ENCODE measurements at regions not wholly inside any gene's neighbourhood (a gene's known extent, or its start where the extent isn't known, plus 50 kb on each side); places are given as distances from the start of the nearest gene placed in this dataset.

DNA sequence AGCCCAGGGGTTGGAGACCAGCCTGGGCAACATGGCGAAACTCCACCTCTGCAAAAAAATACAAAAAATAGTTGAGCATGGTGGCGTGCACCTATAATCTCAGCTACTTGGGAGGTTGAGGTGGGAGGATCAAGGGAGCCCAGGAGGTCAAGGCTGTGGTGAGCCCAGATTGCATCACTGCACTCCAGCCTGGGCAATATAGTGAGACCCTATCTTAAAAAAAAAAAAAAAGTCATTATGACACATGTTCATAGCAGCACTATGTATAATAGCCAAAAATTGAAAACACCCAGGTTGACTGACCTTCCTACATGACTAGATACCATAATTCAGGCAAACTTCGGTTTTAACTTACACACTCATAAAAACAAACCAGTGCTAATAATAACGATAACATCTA is 90.8 kb upstream of the RBPJ start:
- no peak overlapping the region for H2AFZ ChIP-seq (ENCODE audit: insufficient read depth, low read depth, low read length, poor library complexity, severe bottlenecking)
- H3K4me3 ChIP-seq (ENCODE audit: control extremely low read depth in 1 of 5, extremely low read depth in 1 of 5, insufficient read depth in 1 of 5, low read depth in 2 of 5, low read length in 4 of 5) = no peak overlapping the region
- CTCF ChIA-PET = no interaction called here
- H3K9ac ChIP-seq (ENCODE audit: low read length) = no peak overlapping the region
- 100% methylated on average over 1 of the region's 4 CpGs for WGBS (ENCODE audit: insufficient coverage)
- intact Hi-C loops (cut with micrococcal nuclease) = no loop called here
- H3K4me1 Mint-ChIP-seq = no peaks in the 10 kb centered on the region
- no peaks in the 10 kb centered on the region for H3K4me1 ChIP-seq (ENCODE audit: control insufficient read depth in 2 of 2, insufficient read depth in 2 of 2, low read length in 2 of 2)
- no peak for ATAC-seq (ENCODE audit: low read depth)
- H3K27me3 Mint-ChIP-seq = peaks cover 9% of the 10 kb centered on the region
- H3K9me3 Mint-ChIP-seq (ENCODE audit: insufficient read depth) = no peaks in the 10 kb centered on the region
- no peaks in the 10 kb centered on the region for H3K36me3 ChIP-seq (replicated peaks in 1 of 2; ENCODE audit: control extremely low read depth in 1 of 2, control insufficient read depth in 1 of 2, extremely low read depth in 1 of 2, insufficient read depth in 2 of 2, low read length in 1 of 2)
- DNase-seq = no peak
- no peak overlapping the region for H3K27ac ChIP-seq (ENCODE audit: low read length in 2 of 2)
- H3K27ac Mint-ChIP-seq = no peak overlapping the region
- H3K4me3 Mint-ChIP-seq = no peak overlapping the region
- H3K79me2 ChIP-seq (ENCODE audit: control insufficient read depth, insufficient read depth, low read length) = no peaks in the 10 kb centered on the region
- H3K27me3 ChIP-seq (replicated peaks in 1 of 4; ENCODE audit: control extremely low read depth in 1 of 4, control insufficient read depth in 3 of 4, insufficient read depth in 4 of 4, low read length in 3 of 4) = peaks cover 0 to 3% (median 0%) of the 10 kb centered on the region in 4 experiments
- no peaks in the 10 kb centered on the region for H4K20me1 ChIP-seq (ENCODE audit: control insufficient read depth, insufficient read depth, low read length, poor library complexity, severe bottlenecking)
- H3K4me2 ChIP-seq (replicated peaks; ENCODE audit: low read depth, low read length, poor library complexity, severe bottlenecking) = no peak overlapping the region
- H3K9me3 ChIP-seq (ENCODE audit: control extremely low read depth in 1 of 3, control insufficient read depth in 2 of 3, insufficient read depth in 1 of 3, low read length in 2 of 3) = no peaks in the 10 kb centered on the region
- POLR2A ChIA-PET = interaction anchor here (0.6 kb wide), 1 partner anchor 60 kb away, joined by 8 read pairs; no protein-coding TSS in a partner anchor
- no peak for TF ChIP-seq EZH2 (IDR thresholded peaks at IDR 0.05; ENCODE audit: borderline replicate concordance, insufficient read depth, low read depth, low read length, poor library complexity, severe bottlenecking)
- TF ChIP-seq, protein P1, sequence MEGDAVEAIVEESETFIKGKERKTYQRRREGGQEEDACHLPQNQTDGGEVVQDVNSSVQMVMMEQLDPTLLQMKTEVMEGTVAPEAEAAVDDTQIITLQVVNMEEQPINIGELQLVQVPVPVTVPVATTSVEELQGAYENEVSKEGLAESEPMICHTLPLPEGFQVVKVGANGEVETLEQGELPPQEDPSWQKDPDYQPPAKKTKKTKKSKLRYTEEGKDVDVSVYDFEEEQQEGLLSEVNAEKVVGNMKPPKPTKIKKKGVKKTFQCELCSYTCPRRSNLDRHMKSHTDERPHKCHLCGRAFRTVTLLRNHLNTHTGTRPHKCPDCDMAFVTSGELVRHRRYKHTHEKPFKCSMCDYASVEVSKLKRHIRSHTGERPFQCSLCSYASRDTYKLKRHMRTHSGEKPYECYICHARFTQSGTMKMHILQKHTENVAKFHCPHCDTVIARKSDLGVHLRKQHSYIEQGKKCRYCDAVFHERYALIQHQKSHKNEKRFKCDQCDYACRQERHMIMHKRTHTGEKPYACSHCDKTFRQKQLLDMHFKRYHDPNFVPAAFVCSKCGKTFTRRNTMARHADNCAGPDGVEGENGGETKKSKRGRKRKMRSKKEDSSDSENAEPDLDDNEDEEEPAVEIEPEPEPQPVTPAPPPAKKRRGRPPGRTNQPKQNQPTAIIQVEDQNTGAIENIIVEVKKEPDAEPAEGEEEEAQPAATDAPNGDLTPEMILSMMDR (IDR thresholded peaks at IDR 0.05) = no peak

- peaks cover 0 to 3% (median 1%) of the 10 kb centered on the region in 4 experiments for H3K27me3 ChIP-seq (replicated peaks in 1 of 4; ENCODE audit: control extremely low read depth in 1 of 4, control insufficient read depth in 3 of 4, insufficient read depth in 4 of 4, low read length in 3 of 4)
- Mint-ChIP-seq H3K4me1 (no peaks in the 10 kb centered on the region), H3K4me3 (no peak overlapping the region), H3K27ac (no peak overlapping the region), H3K27me3 (peaks cover 23% of the 10 kb centered on the region), H3K9me3 (ENCODE audit: insufficient read depth) (no peaks in the 10 kb centered on the region)
- H3K4me2 ChIP-seq (replicated peaks; ENCODE audit: low read depth, low read length, poor library complexity, severe bottlenecking) = no peak overlapping the region
- intact Hi-C loops (cut with micrococcal nuclease) = no loop called here
- 97% methylated on average over 4 of the region's 5 CpGs for WGBS (ENCODE audit: insufficient coverage)
- H3K27ac ChIP-seq (ENCODE audit: low read length in 2 of 2) = no peak overlapping the region
- no peaks in the 10 kb centered on the region for H3K4me1 ChIP-seq (ENCODE audit: control insufficient read depth in 2 of 2, insufficient read depth in 2 of 2, low read length in 2 of 2)
- no peak for DNase-seq
- H4K20me1 ChIP-seq (ENCODE audit: control insufficient read depth, insufficient read depth, low read length, poor library complexity, severe bottlenecking) = no peaks in the 10 kb centered on the region
- no peaks in the 10 kb centered on the region for H3K79me2 ChIP-seq (ENCODE audit: control insufficient read depth, insufficient read depth, low read length)
- no peak overlapping the region for H3K9ac ChIP-seq (ENCODE audit: low read length)
- peaks cover 0 to 3% (median 0%) of the 10 kb centered on the region in 3 donors for H3K9me3 ChIP-seq (ENCODE audit: control extremely low read depth in 1 of 3, control insufficient read depth in 2 of 3, insufficient read depth in 1 of 3, low read length in 2 of 3)
- ChIA-PET POLR2A (no interaction called here), CTCF (interaction anchor here (0.7 kb wide), 1 partner anchor 190 kb away, joined by 3 read pairs; no protein-coding TSS in a partner anchor)
- no peaks in the 10 kb centered on the region for H3K36me3 ChIP-seq (replicated peaks in 1 of 2; ENCODE audit: control extremely low read depth in 1 of 2, control insufficient read depth in 1 of 2, extremely low read depth in 1 of 2, insufficient read depth in 2 of 2, low read length in 1 of 2)
- no peak overlapping the region for H2AFZ ChIP-seq (ENCODE audit: insufficient read depth, low read depth, low read length, poor library complexity, severe bottlenecking)
- ATAC-seq (ENCODE audit: low read depth) = no peak
- TF ChIP-seq, protein P1 (IDR thresholded peaks at IDR 0.05) = no peak
- no peak overlapping the region for H3K4me3 ChIP-seq (ENCODE audit: control extremely low read depth in 1 of 5, extremely low read depth in 1 of 5, insufficient read depth in 1 of 5, low read depth in 2 of 5, low read length in 4 of 5)
Observed at GRCh38 chr4:26233350-26233749, 87.5 kb upstream of the RBPJ start.
